Testis (tissue), 2 donors: ENCODE measurements at regions not wholly inside any gene's neighbourhood (a gene's known extent, or its start where the extent isn't known, plus 50 kb on each side); places are given as distances from the start of the nearest gene placed in this dataset.

Experiments used
- DNase-seq: peaks from one replicate; pipeline ENCODE4 v3.0.0-alpha.2; 2019
- H3K27ac ChIP-seq, 2 donors: fragments of 200-600 bp; sonication (generic); one replicate each; pipeline ENCODE4 v1.5.1; 2019
- H3K27me3 ChIP-seq: fragments of 200-600 bp; sonication (generic); one replicate; pipeline ENCODE4 v1.5.1; 2019
- H3K36me3 ChIP-seq: fragments of 200-600 bp; sonication (generic); one replicate; pipeline ENCODE4 v1.5.1; 2017; ENCODE audit warnings: low read depth; ENCODE audit errors: missing control alignments
- H3K4me1 ChIP-seq: fragments of 200-600 bp; sonication (generic); one replicate; pipeline ENCODE4 v1.5.1; 2019
- H3K4me3 ChIP-seq, 2 donors: fragments of 200-600 bp; sonication (generic); one replicate each; pipeline ENCODE4 v1.5.1; 2017 to 2019
- H3K9me3 ChIP-seq: fragments of 200-600 bp; sonication (generic); one replicate; pipeline ENCODE4 v1.5.1; 2017
- POLR2A ChIP-seq: fragments of 450-650 bp; IDR thresholded peaks from one replicate; pipeline ENCODE4 v1.6.1; 2017; ENCODE audit warnings: antibody characterized with exemption, mild to moderate bottlenecking, moderate library complexity
- WGBS, 2 donors: methylation state at CpG; one replicate each; pipeline ENCODE4 v1.1.5; 2018; 5-methylcytosine and 5-hydroxymethylcytosine counted together
- intact Hi-C: fragments of 100-400 bp; cut with DNase I; formaldehyde crosslinking; loops from one replicate; pipeline ENCODE4 v1.15.1; 2023; ENCODE audit warnings: low total_unique reads
- TF ChIP-seq, protein P1 (sequence below), 3 experiments: fragments of 450-650 bp in 2 of 3; fragments of 200-600 bp in 1 of 3; sonication (generic) in 1 of 3; IDR thresholded peaks; one replicate each; pipeline ENCODE4 v1.5.1; 2016 to 2019; ENCODE audit warnings: antibody characterized with exemption in 3 of 3, mild to moderate bottlenecking in 2 of 3, moderate library complexity in 1 of 3

DNA sequence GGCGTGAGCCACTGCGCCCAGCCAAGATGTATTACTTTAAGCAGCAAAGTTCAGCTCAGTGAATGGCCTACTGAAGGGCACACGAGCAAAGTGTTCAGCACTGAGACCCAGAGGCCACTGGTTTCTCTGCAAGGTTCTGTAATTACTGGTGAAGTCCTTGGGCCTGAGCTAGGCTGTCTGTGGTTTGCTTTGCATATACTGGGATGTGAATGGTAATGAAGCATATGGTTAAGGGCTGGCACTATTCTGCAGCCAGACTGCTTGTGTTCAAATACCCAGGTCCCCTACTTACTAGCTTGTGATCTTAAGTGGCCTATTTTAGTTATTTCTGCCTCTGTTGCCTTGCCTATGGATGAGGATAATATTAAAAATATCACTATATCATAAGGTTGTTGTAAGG lies 72.0 kb downstream of the LLPH start:
- Histone ChIP-seq H3K9me3 (no peaks in the 10 kb centered on the region), H3K27ac (no peak overlapping the region), H3K4me1 (no peaks in the 10 kb centered on the region), H3K4me3 (no peak overlapping the region), H3K36me3 (no peaks in the 10 kb centered on the region), H3K27me3 (no peaks in the 10 kb centered on the region)
- intact Hi-C loops = no loop called here
- DNase-seq = no peak
- WGBS, 2 donors = 89 to 95% methylated on average over 3 of the region's 3 CpGs
- TF ChIP-seq, protein P1, sequence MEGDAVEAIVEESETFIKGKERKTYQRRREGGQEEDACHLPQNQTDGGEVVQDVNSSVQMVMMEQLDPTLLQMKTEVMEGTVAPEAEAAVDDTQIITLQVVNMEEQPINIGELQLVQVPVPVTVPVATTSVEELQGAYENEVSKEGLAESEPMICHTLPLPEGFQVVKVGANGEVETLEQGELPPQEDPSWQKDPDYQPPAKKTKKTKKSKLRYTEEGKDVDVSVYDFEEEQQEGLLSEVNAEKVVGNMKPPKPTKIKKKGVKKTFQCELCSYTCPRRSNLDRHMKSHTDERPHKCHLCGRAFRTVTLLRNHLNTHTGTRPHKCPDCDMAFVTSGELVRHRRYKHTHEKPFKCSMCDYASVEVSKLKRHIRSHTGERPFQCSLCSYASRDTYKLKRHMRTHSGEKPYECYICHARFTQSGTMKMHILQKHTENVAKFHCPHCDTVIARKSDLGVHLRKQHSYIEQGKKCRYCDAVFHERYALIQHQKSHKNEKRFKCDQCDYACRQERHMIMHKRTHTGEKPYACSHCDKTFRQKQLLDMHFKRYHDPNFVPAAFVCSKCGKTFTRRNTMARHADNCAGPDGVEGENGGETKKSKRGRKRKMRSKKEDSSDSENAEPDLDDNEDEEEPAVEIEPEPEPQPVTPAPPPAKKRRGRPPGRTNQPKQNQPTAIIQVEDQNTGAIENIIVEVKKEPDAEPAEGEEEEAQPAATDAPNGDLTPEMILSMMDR (IDR thresholded peaks at IDR 0.05) = no peak
- TF ChIP-seq POLR2A = no peak

DNA sequence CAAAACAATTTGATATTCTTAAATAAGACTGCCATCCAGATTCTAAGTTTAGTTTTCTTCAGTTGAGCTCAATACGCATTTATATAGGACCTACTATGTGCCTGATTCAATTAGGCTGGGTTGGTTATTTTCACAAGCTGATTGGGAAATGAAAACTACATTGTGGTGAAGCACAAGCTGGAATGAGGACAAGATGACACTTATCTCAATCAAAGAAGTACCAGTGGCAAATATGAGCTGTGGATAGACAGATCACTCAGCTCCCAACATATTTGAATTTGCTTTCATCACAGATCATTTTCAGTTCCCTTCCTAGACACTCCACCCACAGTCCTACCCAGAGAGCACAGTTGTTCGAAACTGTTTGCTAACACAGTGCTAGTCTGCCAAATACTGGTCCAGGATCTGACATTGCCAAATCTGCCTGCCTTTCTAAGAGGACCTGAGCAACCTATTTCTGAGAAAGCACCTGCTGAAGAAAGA lies 74.7 kb downstream of the LLPH start:
- DNase-seq = no peak
- no peak overlapping the region for H3K27ac ChIP-seq
- intact Hi-C loops = no loop called here
- H3K4me1 ChIP-seq = no peaks in the 10 kb centered on the region
- no peaks in the 10 kb centered on the region for H3K9me3 ChIP-seq
- no peaks in the 10 kb centered on the region for H3K27me3 ChIP-seq
- WGBS, 2 donors = 83 to 91% methylated on average over 2 of the region's 2 CpGs
- no peak overlapping the region for H3K4me3 ChIP-seq
- TF ChIP-seq POLR2A = no peak
- TF ChIP-seq, protein P1 (IDR thresholded peaks at IDR 0.05) = no peak
- H3K36me3 ChIP-seq = no peaks in the 10 kb centered on the region

DNA sequence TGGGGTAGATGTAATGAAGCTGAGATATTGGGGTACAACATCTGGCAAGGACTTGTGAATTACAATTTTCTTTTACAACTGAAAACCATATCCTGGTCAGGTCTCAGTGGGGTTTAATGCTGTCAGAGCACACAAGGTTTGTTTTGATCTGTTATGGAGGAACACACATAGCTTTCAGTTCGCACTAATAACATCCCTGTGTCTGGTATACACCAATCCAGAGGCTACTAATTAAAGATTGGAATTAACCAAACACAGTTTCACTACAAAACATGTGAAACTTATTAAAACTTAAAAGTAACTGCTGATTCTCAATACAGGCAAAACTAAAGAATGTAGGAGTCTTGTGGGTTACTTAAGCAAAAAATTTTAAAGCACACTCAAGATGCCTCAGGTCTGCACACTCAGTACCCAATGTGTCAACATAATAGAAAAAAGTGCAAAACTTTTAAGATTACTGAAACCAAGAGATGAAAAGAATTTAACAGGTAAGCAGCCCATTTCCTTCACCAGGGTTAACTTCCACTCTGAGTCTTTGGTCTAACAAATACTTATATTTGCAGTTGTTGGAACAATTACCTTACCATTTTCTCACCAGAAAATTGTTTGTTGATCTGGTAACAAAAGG lies 77.4 kb downstream of the LLPH start:
- 89 to 91% methylated on average over 1 of the region's 1 CpG for WGBS, 2 donors
- Histone ChIP-seq H3K36me3 (no peaks in the 10 kb centered on the region), H3K27me3 (no peaks in the 10 kb centered on the region), H3K27ac (no peak overlapping the region), H3K4me3 (no peak overlapping the region), H3K4me1 (no peaks in the 10 kb centered on the region), H3K9me3 (no peaks in the 10 kb centered on the region)
- intact Hi-C loops = no loop called here
- no peak for TF ChIP-seq POLR2A
- TF ChIP-seq, protein P1 (IDR thresholded peaks at IDR 0.05) = no peak
- no peak for DNase-seq

DNA sequence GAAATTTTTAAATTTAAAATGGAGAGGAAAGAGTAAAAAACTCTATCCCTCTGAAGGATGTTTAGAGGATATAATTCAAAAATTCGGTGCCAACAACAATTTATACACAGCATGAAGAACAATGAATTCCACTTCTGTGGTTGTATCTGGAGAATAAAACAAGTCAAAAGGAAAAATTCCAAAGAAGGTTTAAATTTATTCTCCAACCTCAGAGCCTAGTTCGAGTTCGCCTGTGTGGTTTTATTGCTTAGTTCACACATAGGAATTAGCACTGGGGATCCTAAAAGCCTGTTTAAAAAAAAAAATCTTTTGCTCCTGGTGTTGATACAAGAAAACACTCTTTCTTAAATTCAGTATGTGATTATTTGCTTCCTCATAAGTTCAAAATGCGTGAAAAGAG lies 79.2 kb downstream of the LLPH start:
- TF ChIP-seq, protein P1 (IDR thresholded peaks at IDR 0.05) = no peak
- TF ChIP-seq POLR2A = no peak
- intact Hi-C loops = no loop called here
- 83 to 84% methylated on average over 4 of the region's 4 CpGs for WGBS, 2 donors

DNA sequence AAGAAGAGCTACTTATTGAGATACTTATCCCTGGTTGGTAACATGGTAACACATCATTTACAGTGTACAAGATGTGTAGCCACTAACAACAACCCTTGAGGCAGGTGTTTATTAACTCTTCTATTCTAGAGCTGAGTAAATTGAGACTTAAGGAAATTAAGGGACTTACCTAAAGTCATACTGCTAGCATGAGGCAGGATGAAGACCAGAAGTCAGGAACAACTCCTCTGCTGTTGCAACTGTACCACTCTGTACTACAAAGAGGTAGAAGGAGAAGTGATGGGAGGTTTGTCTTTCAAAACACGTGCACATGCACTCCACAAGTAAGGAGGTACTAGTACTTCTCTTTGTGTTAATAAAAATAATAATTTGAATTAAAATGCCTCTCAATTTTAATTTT lies 79.9 kb downstream of the LLPH start:
- no peak for TF ChIP-seq POLR2A
- TF ChIP-seq, protein P1 (IDR thresholded peaks at IDR 0.05) = no peak
- H3K4me1 ChIP-seq = no peaks in the 10 kb centered on the region
- DNase-seq = no peak
- no peak overlapping the region for H3K4me3 ChIP-seq
- WGBS, 2 donors = 75 to 90% methylated on average over 1 of the region's 1 CpG
- no peaks in the 10 kb centered on the region for H3K36me3 ChIP-seq
- no peaks in the 10 kb centered on the region for H3K9me3 ChIP-seq
- no peak overlapping the region for H3K27ac ChIP-seq
- intact Hi-C loops = no loop called here
- H3K27me3 ChIP-seq = no peaks in the 10 kb centered on the region

More for the DNA sequence above, 79.2 kb downstream of the LLPH start:
- H3K4me3 ChIP-seq = no peak overlapping the region
- H3K36me3 ChIP-seq = no peaks in the 10 kb centered on the region
- H3K27ac ChIP-seq = no peak overlapping the region
- no peak for DNase-seq
- no peaks in the 10 kb centered on the region for H3K9me3 ChIP-seq
- no peaks in the 10 kb centered on the region for H3K27me3 ChIP-seq
- H3K4me1 ChIP-seq = no peaks in the 10 kb centered on the region
